ENCODE measurements at regions not wholly inside any gene's neighbourhood (a gene's known extent, or its start where the extent isn't known, plus 50 kb on each side); places are given as distances from the start of the nearest gene placed in this dataset.
A peak's percentile ranks its signal among the peaks of the same experiment; 100 is the strongest.

DNA sequence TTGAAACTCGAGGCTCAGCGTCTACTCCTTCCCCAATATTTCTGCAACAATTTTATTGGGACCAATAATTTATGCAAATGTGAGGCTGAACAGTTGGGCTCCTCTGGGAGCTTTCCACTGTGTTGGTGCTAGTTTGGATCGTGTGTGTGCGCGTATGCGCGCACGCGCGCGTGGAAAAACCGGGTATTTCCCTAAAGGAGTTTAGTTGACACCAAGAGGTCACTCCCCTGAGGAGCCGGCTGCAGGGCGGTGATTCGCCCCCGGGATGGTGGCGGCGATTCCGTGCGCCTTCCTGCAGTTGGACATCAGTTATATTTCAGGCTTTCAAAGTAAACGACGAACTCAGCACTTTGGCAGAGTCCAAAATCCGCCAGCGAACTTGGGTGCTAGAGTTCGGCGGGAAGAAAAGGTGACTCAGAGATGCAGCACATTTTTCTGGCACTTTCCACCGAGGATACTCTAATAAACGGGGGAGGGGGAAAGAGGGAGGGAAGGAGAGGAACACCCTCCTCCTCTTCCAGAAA, 186.5 kb upstream of the FANCL start:
- ATAC-seq: no peak
- Histone ChIP-seq H3K9me3 (ENCODE audit: control insufficient read depth in 2 of 3, low read length in 3 of 3) (no peaks in the 10 kb centered on the region), H3K27ac (ENCODE audit: low read depth, low read length) (no peak overlapping the region), H3K36me3 (ENCODE audit: control insufficient read depth in 2 of 3, insufficient read depth in 3 of 3, low read length in 3 of 3) (no peaks in the 10 kb centered on the region), H3K4me3 (ENCODE audit: low read length) (no peak overlapping the region), H3K27me3 (ENCODE audit: control insufficient read depth in 2 of 2, insufficient read depth in 2 of 2, low read length in 2 of 2) (peaks cover 0 to 4% of the 10 kb centered on the region in 2 donors), H3K4me1 (ENCODE audit: control insufficient read depth in 2 of 2, insufficient read depth in 2 of 2, low read length in 2 of 2) (no peaks in the 10 kb centered on the region)
- peak in 1 of 9 donors; percentile 0 for DNase-seq
- Mint-ChIP-seq H3K27me3 (peaks cover 26 to 58% (median 45%) of the 10 kb centered on the region in 5 donors), H3K36me3 (peaks cover 0 to 3% (median 0%) of the 10 kb centered on the region in 5 donors), H3K4me3 (peak overlapping the region in 7 of 10 donors; percentile 10 to 61 (median 32)), H3K4me1 (peaks cover 0 to 19% (median 5%) of the 10 kb centered on the region in 7 donors), H3K27ac (no peak overlapping the region), H3K9me3 (peaks cover 0 to 4% (median 0%) of the 10 kb centered on the region in 11 donors)
- intact Hi-C loops (cut with micrococcal nuclease): no loop called here
- ChIA-PET POLR2A (no interaction called here), CTCF (no interaction called here)

DNA sequence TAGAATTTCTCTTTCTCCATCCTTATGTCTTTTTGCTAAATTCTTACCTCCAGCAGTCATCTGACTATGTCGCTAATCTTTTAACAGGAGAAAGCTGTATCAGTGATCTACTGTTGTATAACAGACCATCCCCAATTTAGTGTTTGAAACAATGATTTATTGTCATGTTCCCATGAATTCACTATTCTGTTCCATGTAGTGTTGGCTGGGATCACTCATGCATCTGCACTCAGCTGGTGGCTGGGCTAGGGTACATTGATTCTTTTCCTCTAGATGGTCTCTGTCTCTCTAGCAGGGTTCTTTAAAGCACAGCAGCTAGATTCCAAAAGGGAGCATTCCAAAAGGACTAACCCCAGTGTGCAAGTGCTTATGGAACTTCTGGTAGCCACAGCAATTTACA, 184.2 kb upstream of the FANCL start:
- ATAC-seq (no peak), DNase-seq (no peak)
- Histone ChIP-seq H3K27me3 (ENCODE audit: control insufficient read depth in 2 of 2, insufficient read depth in 2 of 2, low read length in 2 of 2) (peaks cover 0 to 4% of the 10 kb centered on the region in 2 donors), H3K9me3 (ENCODE audit: control insufficient read depth in 2 of 3, low read length in 3 of 3) (no peaks in the 10 kb centered on the region), H3K4me3 (ENCODE audit: low read length) (no peak overlapping the region), H3K36me3 (ENCODE audit: control insufficient read depth in 2 of 3, insufficient read depth in 3 of 3, low read length in 3 of 3) (no peaks in the 10 kb centered on the region), H3K4me1 (ENCODE audit: control insufficient read depth in 2 of 2, insufficient read depth in 2 of 2, low read length in 2 of 2) (no peaks in the 10 kb centered on the region), H3K27ac (ENCODE audit: low read depth, low read length) (no peak overlapping the region)
- ChIA-PET CTCF (no interaction called here), POLR2A (no interaction called here)
- H3K27me3 Mint-ChIP-seq: peaks cover 23 to 57% (median 44%) of the 10 kb centered on the region in 5 donors
- H3K4me1 Mint-ChIP-seq: peaks cover 0 to 19% (median 5%) of the 10 kb centered on the region in 7 donors
- no peak overlapping the region for H3K4me3 Mint-ChIP-seq
- intact Hi-C loops (cut with micrococcal nuclease): no loop called here
- H3K36me3 Mint-ChIP-seq: peaks cover 0 to 3% (median 0%) of the 10 kb centered on the region in 5 donors
- no peak overlapping the region for H3K27ac Mint-ChIP-seq
- H3K9me3 Mint-ChIP-seq: peaks cover 0 to 4% (median 0%) of the 10 kb centered on the region in 11 donors

DNA sequence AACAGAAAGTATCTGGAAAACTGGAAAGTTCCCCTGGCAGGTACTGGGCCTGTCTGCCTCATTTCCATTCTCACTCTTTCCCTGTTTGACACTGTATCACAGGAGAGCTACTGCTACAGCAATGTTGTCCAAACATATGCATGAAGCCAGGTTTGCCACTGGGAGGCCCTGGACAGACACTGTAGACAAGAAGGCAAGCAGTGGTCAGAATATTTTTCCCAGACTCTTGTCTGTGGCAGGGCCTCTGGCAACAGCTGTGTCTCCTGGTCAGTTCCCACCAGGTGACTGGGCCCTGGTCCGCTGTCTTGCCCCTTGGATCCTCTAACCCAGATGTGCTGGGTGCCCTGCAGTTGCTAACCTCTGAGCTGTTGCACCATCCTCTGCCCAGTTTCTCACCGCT, 178.9 kb upstream of the FANCL start:
- H3K4me3 ChIP-seq (ENCODE audit: low read length): no peak overlapping the region
- ATAC-seq: no peak
- H3K4me1 ChIP-seq (ENCODE audit: control insufficient read depth in 2 of 2, insufficient read depth in 2 of 2, low read length in 2 of 2): no peaks in the 10 kb centered on the region
- no peak overlapping the region for H3K27ac ChIP-seq (ENCODE audit: low read depth, low read length)
- Mint-ChIP-seq H3K4me1 (no peaks in the 10 kb centered on the region), H3K9me3 (peaks cover 0 to 2% (median 0%) of the 10 kb centered on the region in 11 donors), H3K36me3 (no peaks in the 10 kb centered on the region), H3K27me3 (peaks cover 0 to 11% (median 8%) of the 10 kb centered on the region in 5 donors), H3K27ac (no peak overlapping the region), H3K4me3 (no peak overlapping the region)
- ChIA-PET POLR2A (no interaction called here), CTCF (no interaction called here)
- DNase-seq: no peak
- no peaks in the 10 kb centered on the region for H3K36me3 ChIP-seq (ENCODE audit: control insufficient read depth in 2 of 3, insufficient read depth in 3 of 3, low read length in 3 of 3)
- no peaks in the 10 kb centered on the region for H3K9me3 ChIP-seq (ENCODE audit: control insufficient read depth in 2 of 3, low read length in 3 of 3)
- H3K27me3 ChIP-seq (ENCODE audit: control insufficient read depth in 2 of 2, insufficient read depth in 2 of 2, low read length in 2 of 2): no peaks in the 10 kb centered on the region
- intact Hi-C loops (cut with micrococcal nuclease): no loop called here

DNA sequence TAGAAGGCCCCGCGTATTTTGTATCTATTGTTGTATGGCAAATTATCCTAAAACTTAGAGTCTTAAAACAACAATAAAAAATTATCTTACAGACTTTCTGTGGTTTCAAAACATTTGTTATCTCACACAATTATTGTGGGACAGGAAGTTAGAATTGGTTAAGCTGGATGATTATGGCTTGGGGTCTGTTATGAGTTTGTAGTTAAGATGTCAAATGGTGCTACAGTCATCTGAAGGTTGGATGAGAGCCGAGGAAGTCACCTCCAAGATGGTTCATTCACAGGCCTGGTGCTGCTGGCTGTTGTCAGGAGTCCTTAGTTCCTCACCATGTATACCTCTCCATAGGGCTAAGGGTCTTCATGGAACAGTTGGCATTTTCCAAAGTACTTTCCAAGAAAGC, 175.6 kb upstream of the FANCL start:
- DNase-seq: no peak
- Histone ChIP-seq H3K36me3 (ENCODE audit: control insufficient read depth in 2 of 3, insufficient read depth in 3 of 3, low read length in 3 of 3) (no peaks in the 10 kb centered on the region), H3K9me3 (ENCODE audit: control insufficient read depth in 2 of 3, low read length in 3 of 3) (no peaks in the 10 kb centered on the region), H3K27me3 (ENCODE audit: control insufficient read depth in 2 of 2, insufficient read depth in 2 of 2, low read length in 2 of 2) (no peaks in the 10 kb centered on the region), H3K4me1 (ENCODE audit: control insufficient read depth in 2 of 2, insufficient read depth in 2 of 2, low read length in 2 of 2) (no peaks in the 10 kb centered on the region), H3K27ac (ENCODE audit: low read depth, low read length) (no peak overlapping the region), H3K4me3 (ENCODE audit: low read length) (no peak overlapping the region)
- Mint-ChIP-seq H3K27me3 (peaks cover 0 to 5% (median 4%) of the 10 kb centered on the region in 5 donors), H3K27ac (no peak overlapping the region), H3K4me3 (no peak overlapping the region), H3K4me1 (no peaks in the 10 kb centered on the region), H3K36me3 (no peaks in the 10 kb centered on the region), H3K9me3 (peaks cover 0 to 2% (median 0%) of the 10 kb centered on the region in 11 donors)
- ChIA-PET CTCF (no interaction called here), POLR2A (no interaction called here)
- ATAC-seq: no peak
- intact Hi-C loops (cut with micrococcal nuclease): no loop called here

DNA sequence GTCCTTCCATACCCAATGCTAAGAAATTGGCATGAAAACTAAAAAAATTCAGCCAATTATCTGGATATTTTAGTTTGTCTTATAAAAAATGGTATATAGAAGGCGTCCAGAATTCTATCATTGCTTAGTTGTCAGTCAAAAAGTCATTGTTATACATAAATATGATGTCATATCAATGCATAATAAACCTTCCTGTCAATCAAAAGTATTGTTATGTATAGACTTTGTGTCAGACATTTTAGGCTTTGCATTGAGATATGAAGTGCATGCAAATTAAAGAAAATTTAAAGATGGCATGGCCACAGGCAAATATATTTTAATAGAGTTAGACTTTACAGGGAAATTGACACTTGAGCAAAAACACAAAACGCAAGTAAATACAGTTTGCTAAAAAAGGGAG, 173.4 kb upstream of the FANCL start:
- no peaks in the 10 kb centered on the region for H3K4me1 Mint-ChIP-seq
- no peaks in the 10 kb centered on the region for H3K27me3 ChIP-seq (ENCODE audit: control insufficient read depth in 2 of 2, insufficient read depth in 2 of 2, low read length in 2 of 2)
- no peak for ATAC-seq
- DNase-seq: no peak
- no peaks in the 10 kb centered on the region for H3K9me3 ChIP-seq (ENCODE audit: control insufficient read depth in 2 of 3, low read length in 3 of 3)
- no peak overlapping the region for H3K27ac Mint-ChIP-seq
- peaks cover 0 to 4% (median 0%) of the 10 kb centered on the region in 5 donors for H3K27me3 Mint-ChIP-seq
- H3K9me3 Mint-ChIP-seq: peaks cover 0 to 2% (median 0%) of the 10 kb centered on the region in 11 donors
- no peaks in the 10 kb centered on the region for H3K36me3 Mint-ChIP-seq
- H3K4me1 ChIP-seq (ENCODE audit: control insufficient read depth in 2 of 2, insufficient read depth in 2 of 2, low read length in 2 of 2): no peaks in the 10 kb centered on the region
- no peak overlapping the region for H3K27ac ChIP-seq (ENCODE audit: low read depth, low read length)
- intact Hi-C loops (cut with micrococcal nuclease): no loop called here
- H3K4me3 ChIP-seq (ENCODE audit: low read length): no peak overlapping the region
- H3K4me3 Mint-ChIP-seq: no peak overlapping the region
- ChIA-PET CTCF (no interaction called here), POLR2A (no interaction called here)
- no peaks in the 10 kb centered on the region for H3K36me3 ChIP-seq (ENCODE audit: control insufficient read depth in 2 of 3, insufficient read depth in 3 of 3, low read length in 3 of 3)

DNA sequence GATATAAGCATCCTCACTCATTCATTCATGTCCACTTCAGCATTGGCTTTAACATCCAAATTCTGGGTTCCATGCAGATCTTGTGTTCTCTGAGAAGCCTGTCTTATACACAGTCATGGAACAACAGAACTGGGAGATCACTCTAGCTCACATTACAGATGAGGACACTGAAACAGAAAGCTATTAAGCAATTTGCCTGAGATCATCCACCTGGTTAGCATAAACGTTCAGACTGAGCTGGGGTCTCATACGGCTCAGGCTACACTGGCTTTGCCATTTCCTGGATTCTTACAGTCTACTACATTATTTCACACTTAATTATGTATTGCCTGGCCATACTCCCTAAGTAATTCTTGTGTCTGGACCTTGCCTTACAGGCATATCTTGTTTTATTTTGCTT, 169.4 kb upstream of the FANCL start:
- Mint-ChIP-seq H3K27ac (no peak overlapping the region), H3K9me3 (no peaks in the 10 kb centered on the region), H3K4me1 (no peaks in the 10 kb centered on the region), H3K4me3 (no peak overlapping the region), H3K27me3 (peaks cover 0 to 2% (median 0%) of the 10 kb centered on the region in 5 donors), H3K36me3 (no peaks in the 10 kb centered on the region)
- ChIA-PET POLR2A (no interaction called here), CTCF (no interaction called here)
- Histone ChIP-seq H3K4me3 (ENCODE audit: low read length) (no peak overlapping the region), H3K36me3 (ENCODE audit: control insufficient read depth in 2 of 3, insufficient read depth in 3 of 3, low read length in 3 of 3) (no peaks in the 10 kb centered on the region), H3K4me1 (ENCODE audit: control insufficient read depth in 2 of 2, insufficient read depth in 2 of 2, low read length in 2 of 2) (no peaks in the 10 kb centered on the region), H3K27me3 (ENCODE audit: control insufficient read depth in 2 of 2, insufficient read depth in 2 of 2, low read length in 2 of 2) (no peaks in the 10 kb centered on the region), H3K9me3 (ENCODE audit: control insufficient read depth in 2 of 3, low read length in 3 of 3) (no peaks in the 10 kb centered on the region), H3K27ac (ENCODE audit: low read depth, low read length) (no peak overlapping the region)
- DNase-seq (no peak), ATAC-seq (no peak)
- intact Hi-C loops (cut with micrococcal nuclease): no loop called here

DNA sequence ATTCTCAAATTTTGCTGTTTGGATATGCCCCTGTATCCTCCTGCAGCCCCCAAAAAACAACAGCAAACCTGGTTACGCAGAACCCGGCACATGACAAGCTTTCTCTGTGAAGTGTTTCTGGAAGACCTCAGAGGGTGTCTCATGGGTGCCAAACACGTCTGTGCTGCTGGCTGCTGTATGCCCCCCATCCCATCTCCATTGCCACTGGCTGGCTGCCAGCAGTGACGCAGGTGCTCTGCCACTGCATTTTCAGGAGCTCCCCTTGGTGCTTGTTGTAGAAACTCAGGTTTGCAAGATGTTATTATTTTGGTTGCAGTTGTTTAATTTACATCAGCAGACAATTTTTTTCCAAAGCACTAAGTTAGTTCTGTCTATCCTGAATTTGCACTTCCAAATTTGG, 166.4 kb upstream of the FANCL start:
- no peak for DNase-seq

More for the DNA sequence above, 166.4 kb upstream of the FANCL start:
- H3K27ac Mint-ChIP-seq: no peak overlapping the region
- no peak overlapping the region for H3K4me3 Mint-ChIP-seq
- no peaks in the 10 kb centered on the region for H3K36me3 ChIP-seq (ENCODE audit: control insufficient read depth in 2 of 3, insufficient read depth in 3 of 3, low read length in 3 of 3)
- no peaks in the 10 kb centered on the region for H3K36me3 Mint-ChIP-seq
- peaks cover 0 to 2% (median 0%) of the 10 kb centered on the region in 5 donors for H3K27me3 Mint-ChIP-seq
- no peaks in the 10 kb centered on the region for H3K9me3 ChIP-seq (ENCODE audit: control insufficient read depth in 2 of 3, low read length in 3 of 3)
- H3K4me1 Mint-ChIP-seq: no peaks in the 10 kb centered on the region
- POLR2A ChIA-PET: no interaction called here
- ATAC-seq: no peak
- H3K27ac ChIP-seq (ENCODE audit: low read depth, low read length): no peak overlapping the region
- intact Hi-C loops (cut with micrococcal nuclease): no loop called here
- no peaks in the 10 kb centered on the region for H3K27me3 ChIP-seq (ENCODE audit: control insufficient read depth in 2 of 2, insufficient read depth in 2 of 2, low read length in 2 of 2)
- no peaks in the 10 kb centered on the region for H3K4me1 ChIP-seq (ENCODE audit: control insufficient read depth in 2 of 2, insufficient read depth in 2 of 2, low read length in 2 of 2)
- H3K9me3 Mint-ChIP-seq: no peaks in the 10 kb centered on the region
- CTCF ChIA-PET: no interaction called here
- no peak overlapping the region for H3K4me3 ChIP-seq (ENCODE audit: low read length)

All from naive thymus-derived CD4-positive, alpha-beta T cell (primary cell).